ENCODE measurements at regions not wholly inside any gene's neighbourhood (a gene's known extent, or its start where the extent isn't known, plus 50 kb on each side); places are given as distances from the start of the nearest gene placed in this dataset.

GRCh38 chr17:79204261-79204660, 129.6 kb downstream of the ENGASE start:
- BruUV-seq (replicated peaks), result no TSS peak
- intact Hi-C loops (cut with micrococcal nuclease; ENCODE audit: unreplicated experiment), result no loop called here
- Mint-ChIP-seq H3K4me3 (ENCODE audit: unreplicated experiment) (no peak overlapping the region), H3K4me1 (ENCODE audit: low read depth, unreplicated experiment) (no peaks in the 10 kb centered on the region), H3K9me3 (ENCODE audit: unreplicated experiment) (no peaks in the 10 kb centered on the region), H3K27ac (ENCODE audit: unreplicated experiment) (no peak overlapping the region), H3K36me3 (ENCODE audit: insufficient read depth, unreplicated experiment) (no peaks in the 10 kb centered on the region), H3K27me3 (ENCODE audit: insufficient read depth, unreplicated experiment) (peaks cover 34% of the 10 kb centered on the region)
- Histone ChIP-seq H3K36me3 (ENCODE audit: control insufficient read depth, insufficient read depth, low read length) (no peaks in the 10 kb centered on the region), H3K4me3 (ENCODE audit: low read depth, low read length) (no peak overlapping the region), H3K4me1 (no peaks in the 10 kb centered on the region), H3K27me3 (replicated peaks; ENCODE audit: control insufficient read depth, insufficient read depth, low read length) (peaks cover 6% of the 10 kb centered on the region), H3K9me3 (no peaks in the 10 kb centered on the region)
- TF ChIP-seq CTCF (IDR thresholded peaks at IDR 0.05; ENCODE audit: insufficient read depth in 1 of 2, low read depth in 1 of 2, low read length in 1 of 2, severe bottlenecking in 1 of 2, unreplicated experiment in 1 of 2), result no peak
- DNase-seq, result no peak
- CTCF ChIA-PET, result no interaction called here
- POLR2A ChIA-PET, result no interaction called here

GRCh38 chr17:79203657-79204056, 129.0 kb downstream of the ENGASE start:
- POLR2A ChIA-PET, result no interaction called here
- Histone ChIP-seq H3K27me3 (replicated peaks; ENCODE audit: control insufficient read depth, insufficient read depth, low read length) (peaks cover 8% of the 10 kb centered on the region), H3K4me1 (no peaks in the 10 kb centered on the region), H3K36me3 (ENCODE audit: control insufficient read depth, insufficient read depth, low read length) (no peaks in the 10 kb centered on the region), H3K4me3 (ENCODE audit: low read depth, low read length) (no peak overlapping the region), H3K9me3 (no peaks in the 10 kb centered on the region)
- no TSS peak for BruUV-seq (replicated peaks)
- H3K4me1 Mint-ChIP-seq (ENCODE audit: low read depth, unreplicated experiment), result no peaks in the 10 kb centered on the region
- TF ChIP-seq CTCF (IDR thresholded peaks at IDR 0.05; ENCODE audit: insufficient read depth in 1 of 2, low read depth in 1 of 2, low read length in 1 of 2, severe bottlenecking in 1 of 2, unreplicated experiment in 1 of 2), result no peak
- intact Hi-C loops (cut with micrococcal nuclease; ENCODE audit: unreplicated experiment), result no loop called here
- DNase-seq, result no peak
- no peak overlapping the region for H3K27ac Mint-ChIP-seq (ENCODE audit: unreplicated experiment)
- no peaks in the 10 kb centered on the region for H3K36me3 Mint-ChIP-seq (ENCODE audit: insufficient read depth, unreplicated experiment)
- CTCF ChIA-PET, result no interaction called here
- H3K4me3 Mint-ChIP-seq (ENCODE audit: unreplicated experiment), result no peak overlapping the region
- peaks cover 32% of the 10 kb centered on the region for H3K27me3 Mint-ChIP-seq (ENCODE audit: insufficient read depth, unreplicated experiment)
- H3K9me3 Mint-ChIP-seq (ENCODE audit: unreplicated experiment), result no peaks in the 10 kb centered on the region

- no peaks in the 10 kb centered on the region for H3K4me1 ChIP-seq
- ChIA-PET CTCF (no interaction called here), POLR2A (no interaction called here)
- intact Hi-C loops (cut with micrococcal nuclease; ENCODE audit: unreplicated experiment), result no loop called here
- H3K27me3 Mint-ChIP-seq (ENCODE audit: insufficient read depth, unreplicated experiment), result peaks cover 31% of the 10 kb centered on the region
- H3K4me3 ChIP-seq (ENCODE audit: low read depth, low read length), result no peak overlapping the region
- no peaks in the 10 kb centered on the region for H3K4me1 Mint-ChIP-seq (ENCODE audit: low read depth, unreplicated experiment)
- H3K27ac Mint-ChIP-seq (ENCODE audit: unreplicated experiment), result no peak overlapping the region
- BruUV-seq (replicated peaks), result no TSS peak
- H3K27me3 ChIP-seq (replicated peaks; ENCODE audit: control insufficient read depth, insufficient read depth, low read length), result peaks cover 8% of the 10 kb centered on the region
- H3K4me3 Mint-ChIP-seq (ENCODE audit: unreplicated experiment), result no peak overlapping the region
- no peak for TF ChIP-seq CTCF (IDR thresholded peaks at IDR 0.05; ENCODE audit: insufficient read depth in 1 of 2, low read depth in 1 of 2, low read length in 1 of 2, severe bottlenecking in 1 of 2, unreplicated experiment in 1 of 2)
- no peak for DNase-seq
- no peaks in the 10 kb centered on the region for H3K9me3 ChIP-seq
- H3K36me3 ChIP-seq (ENCODE audit: control insufficient read depth, insufficient read depth, low read length), result no peaks in the 10 kb centered on the region
- no peaks in the 10 kb centered on the region for H3K36me3 Mint-ChIP-seq (ENCODE audit: insufficient read depth, unreplicated experiment)
- no peaks in the 10 kb centered on the region for H3K9me3 Mint-ChIP-seq (ENCODE audit: unreplicated experiment)
These were observed 128.4 kb downstream of the ENGASE start for GRCh38 chr17:79203016-79203415.

Data from Caco-2 (cell line).